Stomach (tissue), 4 donors: ENCODE measurements at regions not wholly inside any gene's neighbourhood (a gene's known extent, or its start where the extent isn't known, plus 50 kb on each side); places are given as distances from the start of the nearest gene placed in this dataset.

Experiments
- POLR2AphosphoS5 ChIP-seq, 3 donors: sonication (generic); formaldehyde crosslinking; IDR thresholded peaks; one replicate each; pipeline ENCODE4 v1.6.1; 2016; ENCODE audit warnings: antibody characterized with exemption in 3 of 3
- TF ChIP-seq, protein P1 (sequence below), 7 experiments: fragments of 450-650 bp in 4 of 7; fragments of 200-600 bp in 3 of 7; sonication (generic) in 3 of 7; IDR thresholded peaks; one replicate each; pipeline ENCODE4 v1.5.1; 2016 to 2019; ENCODE audit warnings: antibody characterized with exemption in 7 of 7, control low read depth in 2 of 7, mild to moderate bottlenecking in 1 of 7

DNA sequence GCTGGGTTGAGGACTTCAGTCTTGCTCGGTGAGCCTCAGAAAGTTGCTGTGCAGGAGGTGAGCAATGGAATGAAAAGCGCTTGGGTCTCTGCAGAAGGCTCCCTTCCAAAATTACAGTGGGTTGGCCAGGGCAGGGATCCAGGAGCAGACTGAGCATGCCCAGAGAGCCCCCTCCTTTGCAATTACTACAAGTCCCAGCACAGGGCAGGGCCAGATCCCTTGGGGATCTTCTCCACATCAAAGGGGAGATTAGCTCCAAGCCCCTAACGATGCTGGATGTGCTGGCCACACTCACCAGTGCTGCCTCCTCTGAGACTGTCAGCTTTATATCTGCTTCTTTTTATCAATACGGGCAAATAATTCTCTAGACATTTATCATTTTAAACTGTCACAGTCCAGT, 337.5 kb downstream of the RPS24 start:
- TF ChIP-seq, protein P1, sequence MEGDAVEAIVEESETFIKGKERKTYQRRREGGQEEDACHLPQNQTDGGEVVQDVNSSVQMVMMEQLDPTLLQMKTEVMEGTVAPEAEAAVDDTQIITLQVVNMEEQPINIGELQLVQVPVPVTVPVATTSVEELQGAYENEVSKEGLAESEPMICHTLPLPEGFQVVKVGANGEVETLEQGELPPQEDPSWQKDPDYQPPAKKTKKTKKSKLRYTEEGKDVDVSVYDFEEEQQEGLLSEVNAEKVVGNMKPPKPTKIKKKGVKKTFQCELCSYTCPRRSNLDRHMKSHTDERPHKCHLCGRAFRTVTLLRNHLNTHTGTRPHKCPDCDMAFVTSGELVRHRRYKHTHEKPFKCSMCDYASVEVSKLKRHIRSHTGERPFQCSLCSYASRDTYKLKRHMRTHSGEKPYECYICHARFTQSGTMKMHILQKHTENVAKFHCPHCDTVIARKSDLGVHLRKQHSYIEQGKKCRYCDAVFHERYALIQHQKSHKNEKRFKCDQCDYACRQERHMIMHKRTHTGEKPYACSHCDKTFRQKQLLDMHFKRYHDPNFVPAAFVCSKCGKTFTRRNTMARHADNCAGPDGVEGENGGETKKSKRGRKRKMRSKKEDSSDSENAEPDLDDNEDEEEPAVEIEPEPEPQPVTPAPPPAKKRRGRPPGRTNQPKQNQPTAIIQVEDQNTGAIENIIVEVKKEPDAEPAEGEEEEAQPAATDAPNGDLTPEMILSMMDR (IDR thresholded peaks at IDR 0.05), result no peak
- TF ChIP-seq POLR2AphosphoS5 (IDR thresholded peaks at IDR 0.05), result no peak
